DND-41 (cell line): ENCODE measurements at regions not wholly inside any gene's neighbourhood (a gene's known extent, or its start where the extent isn't known, plus 50 kb on each side); places are given as distances from the start of the nearest gene placed in this dataset.

Source experiments
- ATAC-seq: fragments of 200-7000 bp; cut with Tn5 transposase; 3 replicates; pipeline ENCODE4 v1.9.1; 2021; ENCODE audit warnings: low read depth; ENCODE audit not compliant: insufficient read depth
- DNase-seq: peaks from one replicate; pipeline ENCODE4 v3.0.0-alpha.2; 2020
- H2AFZ ChIP-seq: 2 replicates; pipeline ENCODE4 v1.6.0; 2012; ENCODE audit warnings: low read depth, low read length
- H3K27ac ChIP-seq: 2 replicates; pipeline ENCODE4 v1.5.1; 2012; ENCODE audit warnings: low read length, inconsistent platforms
- H3K27me3 ChIP-seq: fragments of 200-600 bp; sonication (generic); 2 replicates; pipeline ENCODE4 v1.6.0; 2012; ENCODE audit warnings: low read length, mild to moderate bottlenecking, inconsistent platforms; ENCODE audit not compliant: insufficient read depth, poor library complexity
- H3K36me3 ChIP-seq: 2 replicates; pipeline ENCODE4 v1.5.1; 2012; ENCODE audit warnings: low read length, inconsistent platforms; ENCODE audit not compliant: insufficient read depth
- H3K4me1 ChIP-seq: 2 replicates; pipeline ENCODE4 v1.5.1; 2012; ENCODE audit warnings: mild to moderate bottlenecking, low read length; ENCODE audit not compliant: insufficient read depth
- H3K4me2 ChIP-seq: 2 replicates; pipeline ENCODE4 v1.6.0; 2012; ENCODE audit warnings: mild to moderate bottlenecking, moderate library complexity, low read length, inconsistent platforms; ENCODE audit not compliant: insufficient read depth
- H3K4me3 ChIP-seq, 2 experiments: fragments of 200-600 bp in 1 of 2; shearing (Covaris generic) in 1 of 2; 2 replicates each; pipeline ENCODE4 v1.5.1; 2012 to 2016; ENCODE audit warnings: inconsistent platforms in 2 of 2, low read length in 2 of 2, mild to moderate bottlenecking in 2 of 2, low read depth in 1 of 2, moderate library complexity in 1 of 2
- H3K79me2 ChIP-seq: 2 replicates; pipeline ENCODE4 v1.6.0; 2012; ENCODE audit warnings: low read length, inconsistent platforms; ENCODE audit not compliant: insufficient read depth
- H3K9ac ChIP-seq: 2 replicates; pipeline ENCODE4 v1.6.0; 2012; ENCODE audit warnings: low read depth, mild to moderate bottlenecking, inconsistent platforms, low read length, moderate library complexity
- H3K9me3 ChIP-seq: 2 replicates; pipeline ENCODE4 v1.5.1; 2012; ENCODE audit warnings: low read length, moderate library complexity, mild to moderate bottlenecking, inconsistent platforms; ENCODE audit not compliant: insufficient read depth, severe bottlenecking
- H4K20me1 ChIP-seq: 2 replicates; pipeline ENCODE4 v1.6.0; 2012; ENCODE audit warnings: low read length; ENCODE audit not compliant: insufficient read depth
- EZH2 ChIP-seq: IDR thresholded peaks from 3 replicates; pipeline ENCODE4 v1.6.1; 2012; ENCODE audit warnings: borderline replicate concordance, low read depth, mild to moderate bottlenecking, moderate library complexity, low read length, inconsistent platforms; ENCODE audit not compliant: severe bottlenecking
- TF ChIP-seq, protein P1 (sequence below): IDR thresholded peaks from 2 replicates; pipeline ENCODE4 v1.5.1; 2012; ENCODE audit warnings: borderline replicate concordance, low read length, moderate library complexity, mild to moderate bottlenecking; ENCODE audit not compliant: poor library complexity, severe bottlenecking; ENCODE audit errors: extremely low read depth

DNA sequence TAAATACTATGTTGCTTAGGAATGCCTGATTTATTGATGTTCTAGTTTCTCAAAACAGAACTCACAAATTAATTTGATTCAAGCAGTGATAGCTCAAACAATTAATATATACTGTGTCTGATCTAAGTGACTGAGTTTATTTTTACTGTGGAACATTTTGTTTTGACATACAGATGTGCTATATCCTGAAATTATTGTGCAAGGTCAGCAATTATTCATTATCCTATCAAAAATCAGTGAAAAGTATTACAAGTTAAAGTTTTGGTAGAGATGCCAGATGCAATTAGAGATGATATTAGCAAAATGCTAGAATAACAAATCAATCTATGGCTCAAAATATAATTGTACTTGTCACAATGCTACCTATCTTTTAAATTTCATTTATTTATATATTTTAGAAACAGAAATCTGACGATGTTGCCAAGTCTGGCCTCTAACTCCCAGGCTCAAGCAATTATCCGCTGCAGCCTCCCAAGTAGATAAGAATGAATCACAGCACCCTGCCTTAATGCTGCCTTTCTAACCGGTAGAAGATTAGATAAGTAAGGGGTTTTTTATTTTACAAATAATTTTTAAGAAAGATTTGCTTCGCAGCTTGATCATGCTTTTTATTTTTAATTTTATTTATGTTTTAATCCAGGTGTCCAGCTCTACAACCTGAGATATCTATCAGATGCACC is 825.5 kb upstream of the NDST4 start:
- H4K20me1 ChIP-seq, result no peaks in the 10 kb centered on the region
- no peak overlapping the region for H3K4me2 ChIP-seq
- TF ChIP-seq, protein P1, sequence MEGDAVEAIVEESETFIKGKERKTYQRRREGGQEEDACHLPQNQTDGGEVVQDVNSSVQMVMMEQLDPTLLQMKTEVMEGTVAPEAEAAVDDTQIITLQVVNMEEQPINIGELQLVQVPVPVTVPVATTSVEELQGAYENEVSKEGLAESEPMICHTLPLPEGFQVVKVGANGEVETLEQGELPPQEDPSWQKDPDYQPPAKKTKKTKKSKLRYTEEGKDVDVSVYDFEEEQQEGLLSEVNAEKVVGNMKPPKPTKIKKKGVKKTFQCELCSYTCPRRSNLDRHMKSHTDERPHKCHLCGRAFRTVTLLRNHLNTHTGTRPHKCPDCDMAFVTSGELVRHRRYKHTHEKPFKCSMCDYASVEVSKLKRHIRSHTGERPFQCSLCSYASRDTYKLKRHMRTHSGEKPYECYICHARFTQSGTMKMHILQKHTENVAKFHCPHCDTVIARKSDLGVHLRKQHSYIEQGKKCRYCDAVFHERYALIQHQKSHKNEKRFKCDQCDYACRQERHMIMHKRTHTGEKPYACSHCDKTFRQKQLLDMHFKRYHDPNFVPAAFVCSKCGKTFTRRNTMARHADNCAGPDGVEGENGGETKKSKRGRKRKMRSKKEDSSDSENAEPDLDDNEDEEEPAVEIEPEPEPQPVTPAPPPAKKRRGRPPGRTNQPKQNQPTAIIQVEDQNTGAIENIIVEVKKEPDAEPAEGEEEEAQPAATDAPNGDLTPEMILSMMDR, result no peak
- no peak for TF ChIP-seq EZH2
- no peaks in the 10 kb centered on the region for H3K79me2 ChIP-seq
- no peak overlapping the region for H3K9ac ChIP-seq
- no peak for DNase-seq
- H2AFZ ChIP-seq, result no peak overlapping the region
- H3K9me3 ChIP-seq, result no peaks in the 10 kb centered on the region
- no peak overlapping the region for H3K4me3 ChIP-seq
- no peaks in the 10 kb centered on the region for H3K27me3 ChIP-seq
- no peaks in the 10 kb centered on the region for H3K4me1 ChIP-seq
- H3K27ac ChIP-seq, result no peak overlapping the region
- ATAC-seq, result no peak
- H3K36me3 ChIP-seq, result no peaks in the 10 kb centered on the region

DNA sequence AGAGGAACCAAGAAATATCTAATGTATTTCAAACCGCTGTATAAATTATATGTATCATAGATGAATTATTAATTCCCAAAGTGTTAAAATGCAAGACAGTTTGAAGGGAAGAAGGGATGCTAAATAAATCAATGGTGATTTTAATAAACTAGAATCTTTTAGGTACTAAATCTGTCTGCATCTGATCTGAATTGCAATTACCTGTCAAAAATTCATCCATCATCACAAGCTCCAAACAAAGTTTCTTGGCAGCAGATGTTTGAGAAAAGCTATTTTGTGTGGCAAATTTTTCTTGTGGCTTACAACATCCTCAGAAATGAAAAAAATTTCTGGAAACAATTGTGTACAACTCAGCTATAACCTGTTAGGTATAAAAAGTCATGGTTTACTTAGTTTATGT is 816.0 kb upstream of the NDST4 start:
- Histone ChIP-seq H3K4me3 (no peak overlapping the region), H3K4me2 (no peak overlapping the region), H3K27me3 (no peaks in the 10 kb centered on the region), H3K79me2 (no peaks in the 10 kb centered on the region), H3K27ac (no peak overlapping the region), H4K20me1 (no peaks in the 10 kb centered on the region), H3K4me1 (no peaks in the 10 kb centered on the region), H3K9me3 (no peaks in the 10 kb centered on the region), H2AFZ (no peak overlapping the region), H3K9ac (no peak overlapping the region), H3K36me3 (no peaks in the 10 kb centered on the region)
- ATAC-seq (no peak), DNase-seq (no peak)
- no peak for TF ChIP-seq EZH2
- TF ChIP-seq, protein P1, result no peak

DNA sequence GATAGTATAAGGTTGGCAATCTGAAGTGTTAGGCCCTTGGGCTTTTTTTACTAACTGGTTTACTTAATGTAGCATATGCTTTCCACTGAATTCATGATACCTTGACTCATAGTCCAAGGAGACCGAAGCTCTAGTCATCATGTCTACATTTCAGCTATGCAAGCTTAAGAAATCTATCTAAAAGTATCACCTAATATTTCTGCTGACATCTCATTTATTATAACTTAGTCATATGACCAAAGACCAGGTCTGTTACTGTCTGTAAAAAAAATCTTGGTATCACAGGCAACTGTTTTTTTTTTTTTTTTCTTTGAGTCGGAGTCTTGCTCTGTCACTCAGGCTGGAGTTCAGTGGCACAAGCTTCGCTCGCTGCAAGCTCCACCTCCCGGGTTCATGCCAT is 814.0 kb upstream of the NDST4 start:
- no peaks in the 10 kb centered on the region for H3K79me2 ChIP-seq
- H3K4me3 ChIP-seq, result no peak overlapping the region
- ATAC-seq (no peak), DNase-seq (no peak)
- H3K27ac ChIP-seq, result no peak overlapping the region
- H3K36me3 ChIP-seq, result no peaks in the 10 kb centered on the region
- H4K20me1 ChIP-seq, result no peaks in the 10 kb centered on the region
- H3K4me2 ChIP-seq, result no peak overlapping the region
- no peak overlapping the region for H3K9ac ChIP-seq
- H3K4me1 ChIP-seq, result no peaks in the 10 kb centered on the region
- TF ChIP-seq, protein P1, result no peak
- TF ChIP-seq EZH2, result no peak
- H3K9me3 ChIP-seq, result no peaks in the 10 kb centered on the region
- H3K27me3 ChIP-seq, result no peaks in the 10 kb centered on the region
- no peak overlapping the region for H2AFZ ChIP-seq
